Keratinocyte (primary cell): ENCODE measurements at regions not wholly inside any gene's neighbourhood (a gene's known extent, or its start where the extent isn't known, plus 50 kb on each side); places are given as distances from the start of the nearest gene placed in this dataset.

ENCODE experiments used
- CTCF ChIP-seq, 3 experiments: IDR thresholded peaks in 1 of 3; conservative IDR thresholded peaks in 1 of 3; optimal IDR thresholded peaks in 1 of 3; 2 replicates in 2 of 3; 3 replicates in 1 of 3; pipeline versions ENCODE3 to v1.5.1; 2011; ENCODE audit warnings: low read length in 3 of 3, mild to moderate bottlenecking in 3 of 3, moderate library complexity in 2 of 3, control low read depth in 1 of 3, inconsistent platforms in 1 of 3; ENCODE audit not compliant: insufficient read depth in 2 of 3; ENCODE audit errors: extremely low read depth in 1 of 3
- EZH2 ChIP-seq: IDR thresholded peaks from one replicate; pipeline ENCODE4 v1.6.1; 2012; ENCODE audit warnings: inconsistent platforms, mild to moderate bottlenecking, low read length, moderate library complexity

- TF ChIP-seq CTCF (optimal IDR thresholded peaks at IDR 0.05 in 1 of 3, IDR thresholded peaks at IDR 0.05 in 1 of 3, conservative IDR thresholded peaks at IDR 0.05 in 1 of 3; ENCODE audit: extremely low read depth in 1 of 3, insufficient read depth in 2 of 3, low read length in 3 of 3), result no peak
- TF ChIP-seq EZH2, result no peak
These were observed 60.3 kb downstream of the RTP5 start for GRCh38 chr2:241929551-241930490.
